ENCODE measurements at regions not wholly inside any gene's neighbourhood (a gene's known extent, or its start where the extent isn't known, plus 50 kb on each side); places are given as distances from the start of the nearest gene placed in this dataset.

GRCh38 chr6:165969184-165969583, 198.5 kb downstream of the TBXT start:
- peaks cover under 1% of the 10 kb centered on the region for H3K36me3 Mint-ChIP-seq (ENCODE audit: unreplicated experiment)
- no peak overlapping the region for H3K4me3 Mint-ChIP-seq (ENCODE audit: unreplicated experiment)
- no peak for TF ChIP-seq CTCF (IDR thresholded peaks at IDR 0.05)
- H3K27me3 Mint-ChIP-seq (ENCODE audit: unreplicated experiment), result peaks cover 17% of the 10 kb centered on the region
- H3K9me3 Mint-ChIP-seq (ENCODE audit: unreplicated experiment), result no peaks in the 10 kb centered on the region
- H3K27ac Mint-ChIP-seq (ENCODE audit: unreplicated experiment), result no peak overlapping the region
- peaks cover 2% of the 10 kb centered on the region for H3K4me1 Mint-ChIP-seq (ENCODE audit: unreplicated experiment)
- DNase-seq (ENCODE audit: extremely low spot score, unreplicated experiment), result no peak

- H3K36me3 Mint-ChIP-seq (ENCODE audit: unreplicated experiment), result no peaks in the 10 kb centered on the region
- peaks cover 14% of the 10 kb centered on the region for H3K27me3 Mint-ChIP-seq (ENCODE audit: unreplicated experiment)
- no peak for DNase-seq (ENCODE audit: extremely low spot score, unreplicated experiment)
Observed at GRCh38 chr6:165968408-165968807, 199.2 kb downstream of the TBXT start.

GRCh38 chr6:165967810-165968407, 199.7 kb downstream of the TBXT start:
- Mint-ChIP-seq H3K4me1 (ENCODE audit: unreplicated experiment) (peaks cover 2% of the 10 kb centered on the region), H3K27ac (ENCODE audit: unreplicated experiment) (no peak overlapping the region), H3K36me3 (ENCODE audit: unreplicated experiment) (no peaks in the 10 kb centered on the region), H3K9me3 (ENCODE audit: unreplicated experiment) (no peaks in the 10 kb centered on the region), H3K4me3 (ENCODE audit: unreplicated experiment) (no peak overlapping the region), H3K27me3 (ENCODE audit: unreplicated experiment) (peaks cover 14% of the 10 kb centered on the region)
- TF ChIP-seq CTCF (IDR thresholded peaks at IDR 0.05), result no peak
- no peak for DNase-seq (ENCODE audit: extremely low spot score, unreplicated experiment)

More at GRCh38 chr6:165968408-165968807, 199.2 kb downstream of the TBXT start:
- no peaks in the 10 kb centered on the region for H3K9me3 Mint-ChIP-seq (ENCODE audit: unreplicated experiment)
- TF ChIP-seq CTCF (IDR thresholded peaks at IDR 0.05), result no peak
- no peak overlapping the region for H3K4me3 Mint-ChIP-seq (ENCODE audit: unreplicated experiment)
- no peak overlapping the region for H3K27ac Mint-ChIP-seq (ENCODE audit: unreplicated experiment)
- peaks cover 2% of the 10 kb centered on the region for H3K4me1 Mint-ChIP-seq (ENCODE audit: unreplicated experiment)

- Mint-ChIP-seq H3K27ac (ENCODE audit: unreplicated experiment) (no peak overlapping the region), H3K27me3 (ENCODE audit: unreplicated experiment) (peaks cover 3% of the 10 kb centered on the region), H3K4me1 (ENCODE audit: unreplicated experiment) (no peaks in the 10 kb centered on the region), H3K9me3 (ENCODE audit: unreplicated experiment) (no peaks in the 10 kb centered on the region), H3K36me3 (ENCODE audit: unreplicated experiment) (no peaks in the 10 kb centered on the region), H3K4me3 (ENCODE audit: unreplicated experiment) (no peak overlapping the region)
- no peak for TF ChIP-seq CTCF (IDR thresholded peaks at IDR 0.05)
- DNase-seq (ENCODE audit: extremely low spot score, unreplicated experiment), result no peak
Observed at GRCh38 chr6:165963750-165964149, 203.9 kb downstream of the TBXT start.

- no peak for DNase-seq (ENCODE audit: extremely low spot score, unreplicated experiment)
- TF ChIP-seq CTCF (IDR thresholded peaks at IDR 0.05), result no peak
- Mint-ChIP-seq H3K4me1 (ENCODE audit: unreplicated experiment) (no peaks in the 10 kb centered on the region), H3K27me3 (ENCODE audit: unreplicated experiment) (peaks cover 3% of the 10 kb centered on the region), H3K36me3 (ENCODE audit: unreplicated experiment) (no peaks in the 10 kb centered on the region), H3K9me3 (ENCODE audit: unreplicated experiment) (no peaks in the 10 kb centered on the region), H3K27ac (ENCODE audit: unreplicated experiment) (no peak overlapping the region), H3K4me3 (ENCODE audit: unreplicated experiment) (no peak overlapping the region)
Observed at GRCh38 chr6:165962366-165962765, 205.3 kb downstream of the TBXT start.

All from osteocyte (in vitro differentiated cells).